Dermis microvascular lymphatic vessel endothelial cell (primary cell): ENCODE measurements at regions not wholly inside any gene's neighbourhood (a gene's known extent, or its start where the extent isn't known, plus 50 kb on each side); places are given as distances from the start of the nearest gene placed in this dataset.

Experiments used
- DNase-seq, 2 donors: peaks; one replicate each; pipeline versions ENCODE4 v3.0.0 to v3.0.0-alpha.2; 2010; ENCODE audit warnings: low read depth in 2 of 2

DNA sequence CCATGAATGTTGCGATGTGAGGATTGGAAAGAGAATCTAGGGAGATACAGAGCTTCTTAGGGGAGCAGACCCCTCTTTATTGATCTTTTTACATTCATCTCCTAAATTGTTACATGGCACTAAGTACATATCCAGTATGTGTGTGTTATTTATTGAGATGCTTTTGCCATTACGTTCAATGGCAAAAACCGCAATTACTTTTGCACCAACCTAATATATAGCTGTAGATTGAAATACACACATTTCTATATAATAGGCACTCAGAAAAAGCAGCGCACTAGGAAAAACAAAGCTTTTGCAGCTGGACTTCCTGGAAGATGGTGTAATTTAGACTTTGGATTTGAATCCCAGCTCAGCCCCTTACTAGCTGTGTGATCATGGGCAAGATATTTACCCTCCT lies 849.4 kb downstream of the SLC4A3 start:
- no peak for DNase-seq

DNA sequence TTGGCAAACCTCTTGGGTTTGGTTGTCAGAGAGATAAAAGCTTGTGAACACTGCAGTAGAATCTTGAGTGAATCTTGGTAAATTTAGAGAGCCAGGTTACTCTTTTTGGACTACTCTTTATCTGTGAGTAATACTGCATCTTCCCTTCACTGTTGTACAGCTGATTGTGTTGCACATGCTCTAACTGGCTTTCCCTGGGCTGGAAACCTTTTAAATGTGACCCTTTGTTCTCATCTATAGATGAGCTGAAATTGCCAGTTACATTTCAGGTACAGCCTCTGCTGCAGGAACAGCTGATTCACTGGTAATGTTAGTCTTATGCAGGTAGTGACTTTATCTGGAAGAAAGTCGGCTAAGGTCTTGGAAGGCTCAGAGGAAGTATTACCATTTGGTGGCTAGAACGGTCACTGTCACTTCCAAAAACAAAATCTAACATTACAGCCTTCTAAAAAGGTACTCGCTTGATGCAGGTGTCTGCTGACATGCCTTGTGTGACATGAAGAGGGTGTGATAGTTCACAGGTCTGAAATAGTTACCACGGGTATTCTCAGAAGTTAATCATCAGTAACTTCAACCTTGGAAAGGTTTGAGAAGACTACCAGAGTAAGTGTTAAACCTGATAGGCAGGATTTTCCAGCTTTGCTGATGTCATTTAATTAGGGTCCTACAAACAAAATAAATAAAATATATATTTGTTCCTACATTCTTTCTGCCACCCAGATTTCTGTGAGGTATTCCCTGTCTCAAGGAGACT lies 851.1 kb downstream of the SLC4A3 start:
- no peak for DNase-seq

DNA sequence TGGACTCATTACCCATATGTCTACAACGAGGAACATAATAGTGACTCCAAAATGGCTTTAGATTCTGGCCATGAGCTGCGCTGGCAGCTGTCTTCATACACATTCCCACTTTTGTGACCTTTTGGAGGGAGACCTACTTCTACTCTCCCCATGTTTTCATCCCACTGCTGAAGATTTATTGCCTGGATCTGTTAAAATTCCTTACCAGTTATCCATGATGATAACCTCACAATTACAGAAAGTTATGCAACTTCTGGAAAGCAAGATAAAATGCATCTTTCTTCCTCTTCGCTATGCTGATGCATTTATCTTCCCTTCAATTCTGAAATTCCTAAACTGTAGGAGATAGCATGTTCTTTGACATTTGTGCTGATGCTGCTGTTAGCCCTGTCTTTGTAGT lies 855.3 kb downstream of the SLC4A3 start:
- DNase-seq = no peak

DNA sequence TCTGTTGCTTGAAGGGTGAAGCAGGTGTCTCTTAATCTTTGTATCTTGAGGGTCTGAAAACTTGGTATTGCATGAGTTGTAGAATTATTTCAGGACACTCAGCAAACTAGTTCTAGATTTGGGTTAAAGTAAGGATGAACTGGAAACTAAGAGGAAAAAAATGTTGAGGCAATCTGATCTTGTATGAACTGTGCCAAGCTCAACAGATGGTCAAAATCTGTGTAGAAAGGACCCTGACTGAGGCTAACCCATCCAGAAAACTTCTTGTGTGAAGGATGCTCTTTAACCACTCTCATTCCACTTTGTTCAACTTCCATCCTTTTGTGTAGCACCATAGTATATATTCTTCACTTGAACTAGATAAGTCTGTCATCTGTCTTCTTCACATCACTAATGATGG lies 861.7 kb downstream of the SLC4A3 start:
- no peak for DNase-seq

DNA sequence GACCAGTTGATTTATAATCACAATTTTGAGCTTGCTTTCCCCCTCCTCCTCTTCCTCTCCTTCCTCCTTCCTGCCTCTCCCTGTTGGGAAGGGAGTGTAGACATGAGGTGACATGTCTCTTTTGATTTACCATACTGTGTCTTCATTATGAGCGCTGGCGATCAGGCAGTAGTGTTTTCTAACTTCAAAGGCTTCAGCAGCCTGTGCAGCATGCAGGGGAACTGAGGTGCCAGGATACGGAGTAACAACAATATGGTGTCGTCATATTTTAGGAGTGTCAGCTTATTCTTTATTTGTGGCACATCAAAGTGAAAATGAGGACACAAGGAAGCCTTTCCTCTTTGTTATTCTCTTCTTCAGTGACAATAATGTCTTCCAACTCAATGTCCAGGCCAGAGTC lies 864.2 kb downstream of the SLC4A3 start:
- DNase-seq = no peak

- DNase-seq = no peak
These were observed 866.6 kb downstream of the SLC4A3 start for GRCh38 chr2:220493871-220494525.

GRCh38 chr2:220496513-220496912 lies 869.1 kb downstream of the SLC4A3 start:
- DNase-seq = no peak

DNA sequence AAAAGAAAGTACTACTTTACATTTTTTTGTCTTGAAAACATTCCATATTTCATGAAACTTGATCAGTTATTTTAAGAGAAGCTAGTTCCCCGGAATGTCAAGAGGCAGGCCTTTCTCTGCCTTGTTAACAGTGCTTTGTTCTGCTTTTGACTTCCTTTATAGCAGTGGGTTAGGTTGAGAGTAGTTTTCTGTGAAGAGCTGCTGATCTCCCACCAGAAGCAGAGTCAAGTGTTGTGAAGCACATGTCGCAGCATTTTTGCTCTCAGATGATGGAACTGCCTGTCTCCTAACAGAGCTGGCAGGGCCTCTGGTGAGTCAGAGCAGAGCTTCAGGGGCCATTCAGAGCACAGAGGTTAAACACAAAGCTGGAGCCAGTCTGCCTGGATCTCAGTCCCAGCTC lies 871.8 kb downstream of the SLC4A3 start:
- no peak for DNase-seq

DNA sequence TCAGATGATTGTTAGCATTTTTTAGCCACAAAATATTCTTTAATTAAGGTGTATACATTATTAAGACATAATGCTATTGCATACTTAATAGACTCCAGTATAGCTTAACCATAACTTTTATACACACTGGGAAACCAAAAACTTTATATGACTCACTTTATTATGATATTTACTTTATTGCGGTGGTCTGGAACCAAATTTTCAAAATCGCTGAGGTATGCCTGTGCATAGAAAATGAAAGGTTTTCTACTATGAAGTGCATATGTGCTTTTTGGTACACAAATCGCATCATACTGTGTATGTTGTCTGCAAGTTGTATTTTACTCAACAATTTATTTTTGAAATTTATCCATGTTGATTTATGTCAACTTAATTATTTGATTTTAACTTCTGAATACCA lies 875.1 kb downstream of the SLC4A3 start:
- DNase-seq = no peak

DNA sequence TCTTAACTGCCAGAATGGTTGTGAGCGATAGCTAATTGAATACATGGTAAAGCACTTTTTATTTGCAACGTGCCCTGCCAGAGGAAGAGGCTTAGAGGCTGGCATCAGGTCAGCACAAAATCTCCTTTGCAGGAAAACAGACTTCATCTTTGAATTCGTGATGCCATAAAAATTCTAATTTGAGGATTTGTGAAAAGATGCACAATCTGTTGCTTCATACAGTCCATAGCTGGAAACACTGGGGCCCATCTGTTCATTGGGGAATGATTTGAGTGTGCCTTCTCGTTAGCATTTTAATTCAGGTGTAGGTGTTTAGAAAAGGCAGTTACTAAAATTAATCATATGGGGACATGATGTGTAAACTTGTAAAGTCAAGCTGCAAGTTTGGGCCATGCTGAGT lies 876.0 kb downstream of the SLC4A3 start:
- no peak for DNase-seq

GRCh38 chr2:220504938-220505503 lies 877.6 kb downstream of the SLC4A3 start:
- DNase-seq = no peak

GRCh38 chr2:220506466-220506865 lies 879.0 kb downstream of the SLC4A3 start:
- DNase-seq = no peak

DNA sequence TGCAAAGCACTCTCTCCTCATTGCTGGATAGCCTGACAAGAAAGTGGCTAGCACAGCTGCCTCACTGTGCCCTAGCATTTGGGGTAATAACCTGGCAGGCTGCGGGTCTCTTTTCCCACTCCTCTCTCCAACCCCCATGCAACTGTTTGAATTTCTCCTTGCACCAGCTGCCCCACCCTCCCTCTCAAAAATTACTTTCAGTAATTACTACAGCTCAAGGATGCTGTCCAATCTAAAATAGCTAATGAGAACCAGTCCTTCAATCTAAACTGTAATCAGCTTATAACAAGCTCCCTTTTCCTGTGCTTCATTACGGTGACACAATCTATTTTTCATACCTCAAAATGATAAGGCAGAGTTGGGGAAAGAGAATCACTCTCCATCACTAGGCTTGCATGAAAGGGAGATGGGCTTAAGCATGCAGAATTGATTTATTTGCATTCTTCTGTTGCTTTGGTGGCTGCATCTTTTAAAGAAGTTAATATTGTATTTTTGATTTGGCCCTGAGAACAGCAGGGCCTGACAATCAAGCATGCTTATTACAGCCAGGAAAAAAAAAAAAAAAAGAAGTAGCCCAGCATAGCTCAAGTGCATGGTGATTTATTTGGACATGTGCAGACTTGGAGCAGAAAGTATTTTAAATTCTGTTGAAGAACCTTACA lies 881.8 kb downstream of the SLC4A3 start:
- DNase-seq = no peak

DNA sequence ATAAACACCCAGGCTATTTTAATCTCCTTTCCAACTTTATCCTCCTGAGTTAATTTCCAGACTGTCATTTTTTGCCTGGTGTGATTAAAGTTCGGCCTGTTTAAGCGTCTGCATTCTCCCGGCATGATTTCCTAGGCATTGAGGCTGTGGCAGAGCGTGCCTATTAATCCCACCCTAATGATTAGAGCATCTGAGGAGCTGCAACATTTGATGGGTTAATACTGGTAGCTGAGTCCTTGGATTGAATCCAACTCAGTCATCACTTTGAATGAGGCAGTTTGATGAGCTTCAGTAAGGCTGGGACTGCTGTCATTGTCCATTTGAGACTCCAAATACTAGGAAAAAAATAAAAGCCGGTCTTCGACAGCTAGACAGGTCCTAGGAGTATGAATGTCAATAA lies 882.5 kb downstream of the SLC4A3 start:
- DNase-seq = no peak

GRCh38 chr2:220510668-220511067 lies 883.2 kb downstream of the SLC4A3 start:
- no peak for DNase-seq

GRCh38 chr2:220512419-220512818 lies 885.0 kb downstream of the SLC4A3 start:
- DNase-seq = no peak

GRCh38 chr2:220513573-220514288 lies 886.3 kb downstream of the SLC4A3 start:
- no peak for DNase-seq

DNA sequence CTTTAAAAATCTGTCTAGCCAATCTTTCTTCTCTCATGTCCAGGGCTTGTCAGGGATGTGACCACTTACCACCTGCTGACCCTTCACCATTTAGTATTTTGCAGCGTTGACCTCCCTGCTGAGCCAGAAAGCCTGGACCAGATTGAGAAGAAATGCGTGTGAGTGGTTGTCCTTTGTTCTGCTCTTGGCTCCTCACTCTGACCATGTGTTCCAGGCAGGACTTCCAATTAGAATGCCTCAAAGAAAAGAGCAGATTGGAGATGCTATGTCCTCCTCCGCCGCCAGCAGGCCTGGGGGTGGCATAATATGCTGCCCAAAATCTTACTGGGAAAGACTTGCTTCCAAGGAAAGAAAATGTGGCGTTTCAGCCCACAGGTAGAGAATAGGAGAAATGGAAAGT lies 894.1 kb downstream of the SLC4A3 start:
- no peak for DNase-seq

DNA sequence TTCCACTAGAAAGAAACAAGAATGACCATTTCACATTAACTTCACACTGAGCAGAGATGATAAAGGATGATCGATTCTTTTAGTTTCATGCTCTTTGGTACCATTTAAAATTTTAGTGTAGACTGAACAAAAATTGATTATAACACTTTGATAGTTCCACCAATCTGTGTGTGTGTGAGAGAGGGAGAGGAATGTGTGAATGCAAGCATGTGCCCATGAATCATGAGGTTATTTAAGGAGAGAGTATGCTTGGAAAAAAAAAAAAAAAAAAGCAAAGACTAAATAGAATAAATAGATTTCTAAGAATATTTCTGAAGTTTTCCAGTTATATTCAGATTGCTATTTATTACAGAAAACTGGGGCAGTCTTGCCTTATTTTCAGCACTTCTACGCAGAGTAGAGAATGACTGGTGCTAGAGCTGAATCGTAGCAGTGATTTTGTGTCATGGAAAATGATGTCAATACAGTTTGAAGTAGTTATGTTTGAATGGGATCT lies 900.8 kb downstream of the SLC4A3 start:
- no peak for DNase-seq

DNA sequence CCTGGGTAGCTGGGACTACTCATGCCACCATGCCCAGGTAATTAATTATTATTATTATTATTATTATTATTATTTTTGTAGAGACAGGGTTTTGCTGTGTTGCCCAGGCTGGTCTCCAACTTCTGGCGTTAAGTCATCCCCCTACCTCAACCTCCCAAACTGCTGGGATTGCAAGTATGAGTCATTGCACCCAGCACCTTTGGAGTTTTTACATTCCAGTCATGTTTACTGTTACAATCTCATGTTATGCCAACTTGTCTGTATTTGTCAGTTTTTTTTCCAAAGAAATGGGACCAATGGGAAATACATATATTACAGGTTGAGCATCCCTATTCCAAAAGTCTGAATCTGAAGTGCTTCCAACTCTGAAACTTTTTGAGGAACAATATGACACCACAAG lies 903.8 kb downstream of the SLC4A3 start:
- DNase-seq = no peak

- DNase-seq = no peak
These were observed 906.1 kb downstream of the SLC4A3 start for GRCh38 chr2:220533485-220533884.

GRCh38 chr2:220539481-220539880 lies 912.1 kb downstream of the SLC4A3 start:
- no peak for DNase-seq
